Keratinocyte (primary cell): ENCODE measurements at regions not wholly inside any gene's neighbourhood (a gene's known extent, or its start where the extent isn't known, plus 50 kb on each side); places are given as distances from the start of the nearest gene placed in this dataset.
"Not testable (repeated sequence)": the region's sequence is repeated elsewhere in the genome, so short reads cannot be mapped to it uniquely, and the experiment has no call there.

Experiments
- DNase-seq: peaks from one replicate; pipeline ENCODE4 v3.0.0-alpha.2; 2011; ENCODE audit warnings: low read depth, missing footprints, low spot score
- FAIRE-seq: peaks from 2 replicates; lab custom pipeline; 2011; peaks lifted over from hg19 to GRCh38; lab: Jason Lieb, UNC
- H2AFZ ChIP-seq: 2 replicates; pipeline ENCODE4 v1.6.0; 2012; ENCODE audit warnings: low read length, control low read depth, inconsistent platforms; ENCODE audit not compliant: control insufficient read depth
- H3K27ac ChIP-seq: 2 replicates; pipeline ENCODE4 v1.5.1; 2011; ENCODE audit warnings: low read length; ENCODE audit not compliant: control insufficient read depth, insufficient read depth
- H3K27me3 ChIP-seq: 3 replicates; pipeline ENCODE4 v1.6.0; 2011; ENCODE audit warnings: low read length; ENCODE audit not compliant: control insufficient read depth, insufficient read depth; ENCODE audit errors: extremely low read depth
- H3K36me3 ChIP-seq, 2 experiments: 2 replicates in 1 of 2; 3 replicates in 1 of 2; pipeline ENCODE4 v1.5.1; 2011; ENCODE audit warnings: low read length in 2 of 2, mild to moderate bottlenecking in 1 of 2; ENCODE audit not compliant: control insufficient read depth in 2 of 2, insufficient read depth in 2 of 2; ENCODE audit errors: extremely low read depth in 1 of 2
- H3K4me1 ChIP-seq: 3 replicates; pipeline ENCODE4 v1.5.1; 2011; ENCODE audit warnings: low read length; ENCODE audit not compliant: control insufficient read depth, insufficient read depth; ENCODE audit errors: extremely low read depth
- H3K4me2 ChIP-seq: 3 replicates; pipeline ENCODE4 v1.6.0; 2011; ENCODE audit warnings: low read depth, low read length; ENCODE audit not compliant: control insufficient read depth, insufficient read depth; ENCODE audit errors: extremely low read depth
- H3K4me3 ChIP-seq, 3 experiments: fragments of 200-600 bp in 1 of 3; sonication (generic) in 1 of 3; 2 replicates in 2 of 3; 3 replicates in 1 of 3; pipeline ENCODE4 v1.5.1; 2011 to 2016; ENCODE audit warnings: low read length in 3 of 3, mild to moderate bottlenecking in 3 of 3, control low read depth in 2 of 3, inconsistent platforms in 1 of 3, low read depth in 1 of 3, mixed read lengths in 1 of 3, mixed run types in 1 of 3, moderate library complexity in 1 of 3; ENCODE audit not compliant: control insufficient read depth in 2 of 3, insufficient read depth in 2 of 3; ENCODE audit errors: extremely low read depth in 1 of 3
- H3K79me2 ChIP-seq: 2 replicates; pipeline ENCODE4 v1.6.0; 2012; ENCODE audit warnings: low read length; ENCODE audit not compliant: control insufficient read depth, insufficient read depth
- H3K9ac ChIP-seq: 3 replicates; pipeline ENCODE4 v1.6.0; 2011; ENCODE audit warnings: low read length; ENCODE audit not compliant: control insufficient read depth, insufficient read depth; ENCODE audit errors: extremely low read depth
- H3K9me1 ChIP-seq: 3 replicates; pipeline ENCODE4 v1.6.0; 2011; ENCODE audit warnings: low read length; ENCODE audit not compliant: control insufficient read depth, insufficient read depth; ENCODE audit errors: extremely low read depth
- H3K9me3 ChIP-seq: 2 replicates; pipeline ENCODE4 v1.5.1; 2012; ENCODE audit warnings: low read depth, low read length; ENCODE audit not compliant: control insufficient read depth
- H4K20me1 ChIP-seq: 3 replicates; pipeline ENCODE4 v1.6.0; 2011; ENCODE audit warnings: low read length; ENCODE audit not compliant: control insufficient read depth, insufficient read depth; ENCODE audit errors: extremely low read depth
- EZH2 ChIP-seq: IDR thresholded peaks from one replicate; pipeline ENCODE4 v1.6.1; 2012; ENCODE audit warnings: inconsistent platforms, mild to moderate bottlenecking, low read length, moderate library complexity
- dilution Hi-C: fragments of 300-500 bp; cut with MboI; formaldehyde crosslinking; loops from one replicate; pipeline ENCODE4 v1.7.0; 2020; ENCODE audit warnings: low sequenced_read_pairs; ENCODE audit not compliant: extremely low pct_ligation_motif_present
- TF ChIP-seq, protein P1 (sequence below), 3 experiments: IDR thresholded peaks in 1 of 3; conservative IDR thresholded peaks in 1 of 3; optimal IDR thresholded peaks in 1 of 3; 2 replicates in 2 of 3; 3 replicates in 1 of 3; pipeline versions ENCODE3 to v1.5.1; 2011; ENCODE audit warnings: low read length in 3 of 3, mild to moderate bottlenecking in 3 of 3, moderate library complexity in 2 of 3, control low read depth in 1 of 3, inconsistent platforms in 1 of 3; ENCODE audit not compliant: insufficient read depth in 2 of 3; ENCODE audit errors: extremely low read depth in 1 of 3

DNA sequence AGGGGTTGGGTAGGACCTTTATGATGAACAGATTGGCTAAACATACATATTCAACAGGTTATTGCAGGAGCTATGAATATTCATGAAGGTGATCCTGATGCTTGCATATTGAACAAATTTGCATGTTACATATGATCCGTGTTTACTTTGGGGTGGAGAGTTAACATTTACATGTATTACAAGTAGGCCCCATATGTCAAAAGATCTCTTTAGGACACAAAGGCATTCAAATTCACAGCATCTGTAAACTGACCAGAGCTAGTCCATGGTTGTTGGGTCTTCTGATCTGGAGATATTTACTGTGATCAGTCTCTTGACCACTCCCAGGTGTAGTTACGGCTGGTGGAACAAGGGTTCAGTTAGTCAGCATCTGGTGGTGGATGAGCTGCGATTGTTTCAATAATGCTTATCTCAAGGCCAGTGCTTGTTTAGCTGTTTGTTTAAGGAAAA is 80.4 kb downstream of the PMAIP1 start:
- no peak overlapping the region for H2AFZ ChIP-seq
- dilution Hi-C loops, result loop anchor here (25.0 kb wide), 1 partner anchor 582 kb away; no protein-coding TSS in a partner anchor
- H3K4me1 ChIP-seq, result peaks cover 19% of the 10 kb centered on the region
- H3K27me3 ChIP-seq, result no peaks in the 10 kb centered on the region
- no peaks in the 10 kb centered on the region for H3K9me1 ChIP-seq
- no peaks in the 10 kb centered on the region for H4K20me1 ChIP-seq
- no peak overlapping the region for H3K9ac ChIP-seq
- no peak for DNase-seq
- H3K36me3 ChIP-seq, result no peaks in the 10 kb centered on the region
- no peaks in the 10 kb centered on the region for H3K79me2 ChIP-seq
- TF ChIP-seq, protein P1, sequence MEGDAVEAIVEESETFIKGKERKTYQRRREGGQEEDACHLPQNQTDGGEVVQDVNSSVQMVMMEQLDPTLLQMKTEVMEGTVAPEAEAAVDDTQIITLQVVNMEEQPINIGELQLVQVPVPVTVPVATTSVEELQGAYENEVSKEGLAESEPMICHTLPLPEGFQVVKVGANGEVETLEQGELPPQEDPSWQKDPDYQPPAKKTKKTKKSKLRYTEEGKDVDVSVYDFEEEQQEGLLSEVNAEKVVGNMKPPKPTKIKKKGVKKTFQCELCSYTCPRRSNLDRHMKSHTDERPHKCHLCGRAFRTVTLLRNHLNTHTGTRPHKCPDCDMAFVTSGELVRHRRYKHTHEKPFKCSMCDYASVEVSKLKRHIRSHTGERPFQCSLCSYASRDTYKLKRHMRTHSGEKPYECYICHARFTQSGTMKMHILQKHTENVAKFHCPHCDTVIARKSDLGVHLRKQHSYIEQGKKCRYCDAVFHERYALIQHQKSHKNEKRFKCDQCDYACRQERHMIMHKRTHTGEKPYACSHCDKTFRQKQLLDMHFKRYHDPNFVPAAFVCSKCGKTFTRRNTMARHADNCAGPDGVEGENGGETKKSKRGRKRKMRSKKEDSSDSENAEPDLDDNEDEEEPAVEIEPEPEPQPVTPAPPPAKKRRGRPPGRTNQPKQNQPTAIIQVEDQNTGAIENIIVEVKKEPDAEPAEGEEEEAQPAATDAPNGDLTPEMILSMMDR (optimal IDR thresholded peaks at IDR 0.05 in 1 of 3, IDR thresholded peaks at IDR 0.05 in 1 of 3, conservative IDR thresholded peaks at IDR 0.05 in 1 of 3; ENCODE audit: extremely low read depth in 1 of 3, insufficient read depth in 2 of 3, low read length in 3 of 3), result no peak
- TF ChIP-seq EZH2, result no peak
- H3K4me3 ChIP-seq, result no peak overlapping the region
- no peak for FAIRE-seq
- no peak overlapping the region for H3K27ac ChIP-seq
- H3K9me3 ChIP-seq, result no peaks in the 10 kb centered on the region
- no peak overlapping the region for H3K4me2 ChIP-seq

DNA sequence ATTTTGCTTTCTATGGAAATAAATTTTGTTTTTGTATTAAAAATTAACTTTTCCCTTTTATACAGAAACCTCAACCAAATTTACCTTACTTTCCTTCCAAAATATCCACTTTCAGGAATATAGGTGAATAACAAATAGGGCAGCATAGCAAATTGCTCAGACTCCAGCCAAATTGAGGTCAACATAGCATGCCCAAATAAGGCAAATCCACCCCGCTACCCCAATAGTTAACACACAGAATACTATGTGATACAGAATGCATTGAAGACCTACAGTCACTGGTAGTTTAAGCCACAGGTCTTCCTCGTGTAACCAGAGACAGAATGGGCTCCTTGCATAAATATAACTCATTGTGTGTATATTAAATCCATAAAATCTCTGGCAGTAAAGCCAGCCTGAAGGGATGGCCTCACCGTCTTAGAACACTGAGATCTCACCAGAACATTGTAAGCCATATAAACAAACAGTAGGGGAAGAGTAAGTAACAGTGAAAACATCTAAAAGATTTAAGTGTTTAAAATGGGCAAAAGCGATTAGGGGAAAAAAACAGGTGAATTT is 72.2 kb downstream of the PMAIP1 start:
- dilution Hi-C loops, result no loop called here
- H3K4me2 ChIP-seq, result no peak overlapping the region
- TF ChIP-seq, protein P1 (optimal IDR thresholded peaks at IDR 0.05 in 1 of 3, IDR thresholded peaks at IDR 0.05 in 1 of 3, conservative IDR thresholded peaks at IDR 0.05 in 1 of 3; ENCODE audit: extremely low read depth in 1 of 3, insufficient read depth in 2 of 3, low read length in 3 of 3), result no peak
- no peak for TF ChIP-seq EZH2
- H3K79me2 ChIP-seq, result no peaks in the 10 kb centered on the region
- no peaks in the 10 kb centered on the region for H3K36me3 ChIP-seq
- no peak overlapping the region for H3K4me3 ChIP-seq
- no peaks in the 10 kb centered on the region for H3K9me1 ChIP-seq
- H3K9ac ChIP-seq, result no peak overlapping the region
- H4K20me1 ChIP-seq, result no peaks in the 10 kb centered on the region
- FAIRE-seq (no peak), DNase-seq (no peak)
- no peak overlapping the region for H3K27ac ChIP-seq
- H2AFZ ChIP-seq, result no peak overlapping the region
- no peaks in the 10 kb centered on the region for H3K9me3 ChIP-seq
- no peaks in the 10 kb centered on the region for H3K27me3 ChIP-seq
- peaks cover 17% of the 10 kb centered on the region for H3K4me1 ChIP-seq

DNA sequence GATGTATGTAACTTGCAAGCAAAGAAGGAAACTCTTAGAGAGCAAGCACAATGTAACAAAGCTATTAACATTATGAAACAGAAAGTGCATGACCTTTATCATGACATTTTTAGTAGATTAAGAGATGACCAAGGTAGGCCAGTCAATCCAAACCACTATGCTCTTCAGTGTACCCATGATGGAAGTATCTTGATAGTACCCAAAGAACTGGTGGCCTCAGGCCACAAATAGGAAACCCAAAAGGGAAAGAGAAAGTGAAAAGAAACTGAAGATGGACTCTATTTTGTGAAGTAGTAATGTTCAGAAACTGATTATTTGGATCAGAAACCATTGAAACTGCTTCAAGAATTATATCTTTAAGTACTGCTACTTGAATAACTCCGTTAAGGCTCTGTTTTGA is 71.3 kb downstream of the PMAIP1 start:
- H3K9me3 ChIP-seq, H3K9me1 ChIP-seq, H3K27me3 ChIP-seq, dilution Hi-C loops, H3K27ac ChIP-seq, H3K4me3 ChIP-seq, DNase-seq, H3K36me3 ChIP-seq, H2AFZ ChIP-seq, H3K4me2 ChIP-seq, H3K9ac ChIP-seq, H3K79me2 ChIP-seq, H4K20me1 ChIP-seq: not testable (repeated sequence)
- FAIRE-seq, result peak; percentile 43
- peaks cover 24% of the 10 kb centered on the region for H3K4me1 ChIP-seq

DNA sequence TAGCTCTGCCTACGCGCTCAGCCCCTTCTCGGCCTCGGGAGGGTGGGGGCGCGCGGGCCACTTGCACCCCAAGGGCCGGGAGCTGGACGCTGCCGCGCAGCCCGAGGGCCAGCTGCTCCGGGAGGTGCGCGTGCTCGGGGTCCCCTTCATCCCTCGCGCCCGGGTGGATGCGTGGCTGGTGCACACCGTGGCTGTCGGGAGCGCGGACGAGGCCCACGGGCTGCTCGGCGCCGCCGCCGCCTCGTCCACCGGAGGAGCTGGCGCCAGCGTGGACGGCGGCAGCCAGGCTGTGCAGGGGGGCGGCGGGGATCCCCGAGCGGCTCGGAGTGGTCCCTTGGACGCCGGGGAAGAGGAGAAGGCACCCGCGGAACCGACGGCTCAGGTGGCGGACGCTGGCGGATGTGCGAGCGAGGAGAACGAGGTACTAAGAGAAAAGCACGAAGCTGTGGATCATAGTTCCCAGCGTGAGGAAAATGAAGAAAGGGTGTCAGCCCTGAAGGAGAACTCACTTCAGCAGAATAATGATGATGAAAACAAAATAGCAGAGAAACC is 69.8 kb downstream of the PMAIP1 start:
- H3K4me3 ChIP-seq, dilution Hi-C loops, H3K4me2 ChIP-seq, H3K27ac ChIP-seq, H2AFZ ChIP-seq, H3K9me3 ChIP-seq, H3K9me1 ChIP-seq, H3K79me2 ChIP-seq, H3K36me3 ChIP-seq, H3K9ac ChIP-seq, H4K20me1 ChIP-seq, H3K27me3 ChIP-seq, DNase-seq, FAIRE-seq: not testable (repeated sequence)
- H3K4me1 ChIP-seq, result peaks cover 24% of the 10 kb centered on the region
